Erythroblast (primary cell): ENCODE measurements at regions not wholly inside any gene's neighbourhood (a gene's known extent, or its start where the extent isn't known, plus 50 kb on each side); places are given as distances from the start of the nearest gene placed in this dataset.

Source experiments
- GATA1 ChIP-seq: IDR thresholded peaks from 2 replicates; pipeline ENCODE4 v1.6.1; 2011; ENCODE audit warnings: low read depth, mild to moderate bottlenecking, control low read depth, low read length, moderate library complexity
- POLR2A ChIP-seq: IDR thresholded peaks from 2 replicates; pipeline ENCODE4 v1.6.1; 2011; ENCODE audit warnings: mild to moderate bottlenecking, low read length

GRCh38 chr2:8247905-8248622 lies 433.8 kb upstream of the ID2 start:
- TF ChIP-seq POLR2A (no peak), GATA1 (no peak)
